ENCODE measurements at regions not wholly inside any gene's neighbourhood (a gene's known extent, or its start where the extent isn't known, plus 50 kb on each side); places are given as distances from the start of the nearest gene placed in this dataset.
"Not testable (repeated sequence)": the region's sequence is repeated elsewhere in the genome, so short reads cannot be mapped to it uniquely, and the experiment has no call there.

- H3K4me3 ChIP-seq (ENCODE audit: low read depth, low read length); H3K4me1 ChIP-seq (ENCODE audit: control insufficient read depth, insufficient read depth, low read length); H3K9me3 ChIP-seq (ENCODE audit: control insufficient read depth, insufficient read depth, low read length); H3K27me3 ChIP-seq (ENCODE audit: control insufficient read depth, insufficient read depth, low read length); H3K9ac ChIP-seq (ENCODE audit: low read depth, low read length); H3K36me3 ChIP-seq (ENCODE audit: control insufficient read depth, insufficient read depth, low read length): not testable (repeated sequence)
Observed at GRCh38 chr14:71558943-71559342, 373.3 kb upstream of the RGS6 start.

GRCh38 chr14:71560751-71561150 is 371.5 kb upstream of the RGS6 start:
- no peak overlapping the region for H3K9ac ChIP-seq (ENCODE audit: low read depth, low read length)
- no peaks in the 10 kb centered on the region for H3K27me3 ChIP-seq (ENCODE audit: control insufficient read depth, insufficient read depth, low read length)
- no peak overlapping the region for H3K4me3 ChIP-seq (ENCODE audit: low read depth, low read length)
- H3K36me3 ChIP-seq (ENCODE audit: control insufficient read depth, insufficient read depth, low read length): no peaks in the 10 kb centered on the region
- H3K4me1 ChIP-seq (ENCODE audit: control insufficient read depth, insufficient read depth, low read length): no peaks in the 10 kb centered on the region
- no peaks in the 10 kb centered on the region for H3K9me3 ChIP-seq (ENCODE audit: control insufficient read depth, insufficient read depth, low read length)

GRCh38 chr14:71563492-71564153 is 368.6 kb upstream of the RGS6 start:
- H3K4me1 ChIP-seq (ENCODE audit: control insufficient read depth, insufficient read depth, low read length): peaks cover 3% of the 10 kb centered on the region
- H3K36me3 ChIP-seq (ENCODE audit: control insufficient read depth, insufficient read depth, low read length): no peaks in the 10 kb centered on the region
- no peak overlapping the region for H3K4me3 ChIP-seq (ENCODE audit: low read depth, low read length)
- no peak overlapping the region for H3K9ac ChIP-seq (ENCODE audit: low read depth, low read length)
- no peaks in the 10 kb centered on the region for H3K27me3 ChIP-seq (ENCODE audit: control insufficient read depth, insufficient read depth, low read length)
- no peaks in the 10 kb centered on the region for H3K9me3 ChIP-seq (ENCODE audit: control insufficient read depth, insufficient read depth, low read length)

- no peaks in the 10 kb centered on the region for H3K9me3 ChIP-seq (ENCODE audit: control insufficient read depth, insufficient read depth, low read length)
- H3K36me3 ChIP-seq (ENCODE audit: control insufficient read depth, insufficient read depth, low read length): no peaks in the 10 kb centered on the region
- H3K27me3 ChIP-seq (ENCODE audit: control insufficient read depth, insufficient read depth, low read length): no peaks in the 10 kb centered on the region
- H3K9ac ChIP-seq (ENCODE audit: low read depth, low read length): no peak overlapping the region
- H3K4me3 ChIP-seq (ENCODE audit: low read depth, low read length): no peak overlapping the region
- peaks cover 3% of the 10 kb centered on the region for H3K4me1 ChIP-seq (ENCODE audit: control insufficient read depth, insufficient read depth, low read length)
Observed at GRCh38 chr14:71566276-71566675, 366.0 kb upstream of the RGS6 start.

GRCh38 chr14:71567499-71568133 is 364.6 kb upstream of the RGS6 start:
- not testable (repeated sequence) for H3K4me1 ChIP-seq (ENCODE audit: control insufficient read depth, insufficient read depth, low read length); H3K36me3 ChIP-seq (ENCODE audit: control insufficient read depth, insufficient read depth, low read length); H3K9ac ChIP-seq (ENCODE audit: low read depth, low read length); H3K4me3 ChIP-seq (ENCODE audit: low read depth, low read length); H3K9me3 ChIP-seq (ENCODE audit: control insufficient read depth, insufficient read depth, low read length); H3K27me3 ChIP-seq (ENCODE audit: control insufficient read depth, insufficient read depth, low read length)

- H3K9ac ChIP-seq (ENCODE audit: low read depth, low read length): no peak overlapping the region
- H3K36me3 ChIP-seq (ENCODE audit: control insufficient read depth, insufficient read depth, low read length): no peaks in the 10 kb centered on the region
- no peak overlapping the region for H3K4me3 ChIP-seq (ENCODE audit: low read depth, low read length)
- H3K9me3 ChIP-seq (ENCODE audit: control insufficient read depth, insufficient read depth, low read length): no peaks in the 10 kb centered on the region
- H3K4me1 ChIP-seq (ENCODE audit: control insufficient read depth, insufficient read depth, low read length): no peaks in the 10 kb centered on the region
- no peaks in the 10 kb centered on the region for H3K27me3 ChIP-seq (ENCODE audit: control insufficient read depth, insufficient read depth, low read length)
Observed at GRCh38 chr14:71574976-71575375, 357.3 kb upstream of the RGS6 start.

- H3K4me1 ChIP-seq (ENCODE audit: control insufficient read depth, insufficient read depth, low read length): no peaks in the 10 kb centered on the region
- no peak overlapping the region for H3K9ac ChIP-seq (ENCODE audit: low read depth, low read length)
- no peak overlapping the region for H3K4me3 ChIP-seq (ENCODE audit: low read depth, low read length)
- H3K27me3 ChIP-seq (ENCODE audit: control insufficient read depth, insufficient read depth, low read length): no peaks in the 10 kb centered on the region
- no peaks in the 10 kb centered on the region for H3K36me3 ChIP-seq (ENCODE audit: control insufficient read depth, insufficient read depth, low read length)
- no peaks in the 10 kb centered on the region for H3K9me3 ChIP-seq (ENCODE audit: control insufficient read depth, insufficient read depth, low read length)
Observed at GRCh38 chr14:71576472-71576871, 355.8 kb upstream of the RGS6 start.

GRCh38 chr14:71579331-71579730 is 352.9 kb upstream of the RGS6 start:
- Histone ChIP-seq H3K9ac (ENCODE audit: low read depth, low read length) (no peak overlapping the region), H3K4me1 (ENCODE audit: control insufficient read depth, insufficient read depth, low read length) (peaks cover 2% of the 10 kb centered on the region), H3K4me3 (ENCODE audit: low read depth, low read length) (no peak overlapping the region), H3K36me3 (ENCODE audit: control insufficient read depth, insufficient read depth, low read length) (no peaks in the 10 kb centered on the region), H3K27me3 (ENCODE audit: control insufficient read depth, insufficient read depth, low read length) (no peaks in the 10 kb centered on the region), H3K9me3 (ENCODE audit: control insufficient read depth, insufficient read depth, low read length) (no peaks in the 10 kb centered on the region)

DNA sequence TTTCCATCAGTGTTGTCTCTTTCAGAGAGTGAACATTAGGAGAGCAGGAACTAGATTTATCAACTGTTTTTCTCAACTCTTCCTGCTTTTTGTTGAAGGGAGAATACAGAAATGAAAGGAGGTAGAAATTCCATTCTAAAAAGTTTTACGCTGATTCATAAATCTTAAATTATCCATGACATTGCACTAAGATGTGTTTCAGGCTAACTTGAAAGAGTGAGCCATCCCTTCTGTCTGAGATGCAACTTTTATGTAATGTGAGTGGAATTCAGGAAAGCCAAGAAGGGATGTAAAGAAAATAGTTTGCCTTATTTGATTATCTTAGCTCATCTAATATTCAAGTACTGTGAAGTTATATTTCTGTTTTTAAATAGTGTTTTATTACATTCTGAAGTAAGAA is 349.5 kb upstream of the RGS6 start:
- Histone ChIP-seq H3K36me3 (ENCODE audit: control insufficient read depth, insufficient read depth, low read length) (no peaks in the 10 kb centered on the region), H3K4me3 (ENCODE audit: low read depth, low read length) (no peak overlapping the region), H3K27me3 (ENCODE audit: control insufficient read depth, insufficient read depth, low read length) (no peaks in the 10 kb centered on the region), H3K4me1 (ENCODE audit: control insufficient read depth, insufficient read depth, low read length) (peaks cover 2% of the 10 kb centered on the region), H3K9ac (ENCODE audit: low read depth, low read length) (no peak overlapping the region), H3K9me3 (ENCODE audit: control insufficient read depth, insufficient read depth, low read length) (no peaks in the 10 kb centered on the region)

- no peak overlapping the region for H3K9ac ChIP-seq (ENCODE audit: low read depth, low read length)
Observed at GRCh38 chr14:71583194-71583593, 349.0 kb upstream of the RGS6 start.

GRCh38 chr14:71583705-71584104 is 348.5 kb upstream of the RGS6 start:
- no peaks in the 10 kb centered on the region for H3K27me3 ChIP-seq (ENCODE audit: control insufficient read depth, insufficient read depth, low read length)

More at GRCh38 chr14:71583194-71583593, 349.0 kb upstream of the RGS6 start:
- H3K36me3 ChIP-seq (ENCODE audit: control insufficient read depth, insufficient read depth, low read length): no peaks in the 10 kb centered on the region
- no peak overlapping the region for H3K4me3 ChIP-seq (ENCODE audit: low read depth, low read length)
- no peaks in the 10 kb centered on the region for H3K27me3 ChIP-seq (ENCODE audit: control insufficient read depth, insufficient read depth, low read length)
- no peaks in the 10 kb centered on the region for H3K9me3 ChIP-seq (ENCODE audit: control insufficient read depth, insufficient read depth, low read length)
- peaks cover 2% of the 10 kb centered on the region for H3K4me1 ChIP-seq (ENCODE audit: control insufficient read depth, insufficient read depth, low read length)

GRCh38 chr14:71585361-71585760 is 346.9 kb upstream of the RGS6 start:
- Histone ChIP-seq H3K4me1 (ENCODE audit: control insufficient read depth, insufficient read depth, low read length) (peaks cover 2% of the 10 kb centered on the region), H3K4me3 (ENCODE audit: low read depth, low read length) (no peak overlapping the region), H3K27me3 (ENCODE audit: control insufficient read depth, insufficient read depth, low read length) (no peaks in the 10 kb centered on the region), H3K36me3 (ENCODE audit: control insufficient read depth, insufficient read depth, low read length) (no peaks in the 10 kb centered on the region), H3K9me3 (ENCODE audit: control insufficient read depth, insufficient read depth, low read length) (no peaks in the 10 kb centered on the region), H3K9ac (ENCODE audit: low read depth, low read length) (no peak overlapping the region)

More at GRCh38 chr14:71583705-71584104, 348.5 kb upstream of the RGS6 start:
- Histone ChIP-seq H3K4me1 (ENCODE audit: control insufficient read depth, insufficient read depth, low read length) (peaks cover 2% of the 10 kb centered on the region), H3K9me3 (ENCODE audit: control insufficient read depth, insufficient read depth, low read length) (no peaks in the 10 kb centered on the region), H3K4me3 (ENCODE audit: low read depth, low read length) (no peak overlapping the region), H3K36me3 (ENCODE audit: control insufficient read depth, insufficient read depth, low read length) (no peaks in the 10 kb centered on the region), H3K9ac (ENCODE audit: low read depth, low read length) (no peak overlapping the region)
